CD4-positive, alpha-beta T cell treated with Interleukin-2 at 100 ng/mL for 4 hours (primary cell): ENCODE measurements at regions not wholly inside any gene's neighbourhood (a gene's known extent, or its start where the extent isn't known, plus 50 kb on each side); places are given as distances from the start of the nearest gene placed in this dataset.
"Not testable (repeated sequence)": the region's sequence is repeated elsewhere in the genome, so short reads cannot be mapped to it uniquely, and the experiment has no call there.

Experiments
- DNase-seq: peaks from one replicate; pipeline ENCODE4 v3.0.0-alpha.2; 2020; ENCODE audit warnings: low spot score

DNA sequence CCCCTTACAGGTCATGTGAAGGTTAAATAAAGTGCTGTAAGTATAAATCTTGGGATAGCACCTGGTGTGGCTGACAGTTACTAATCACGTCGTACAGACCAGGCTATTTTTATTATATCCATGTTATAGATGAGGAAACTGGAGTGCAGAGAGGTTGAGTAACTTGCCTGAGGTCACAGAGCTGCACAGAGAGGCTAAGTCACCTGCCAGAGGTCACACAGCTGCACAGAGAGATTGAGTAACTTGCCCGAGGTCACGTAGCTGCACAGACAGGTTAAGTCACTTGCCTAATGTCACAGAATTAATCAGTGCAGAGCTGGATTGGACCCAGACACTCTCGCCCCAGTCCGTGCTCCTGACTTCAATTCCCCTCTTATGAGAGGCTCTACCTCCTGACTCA is 171.5 kb downstream of the NUP210 start:
- no peak for DNase-seq

DNA sequence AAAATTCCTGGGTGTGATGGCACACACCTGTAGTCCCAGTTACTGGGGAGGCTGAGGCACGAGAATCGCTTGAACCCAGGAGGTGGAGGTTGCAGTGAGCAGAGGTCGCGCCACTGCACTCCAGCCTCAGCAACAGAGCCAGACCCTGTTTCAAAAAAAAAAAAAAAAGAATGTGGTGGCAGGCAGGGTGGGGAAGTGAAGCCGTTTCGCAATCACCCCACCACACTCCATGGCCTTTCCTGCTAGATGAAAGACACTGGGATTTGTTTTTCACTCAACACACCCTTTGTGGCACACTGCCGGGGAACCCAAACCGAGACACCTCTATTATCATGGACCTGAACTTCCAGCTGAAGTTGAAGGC is 172.4 kb upstream of the IQSEC1 start:
- no peak for DNase-seq

DNA sequence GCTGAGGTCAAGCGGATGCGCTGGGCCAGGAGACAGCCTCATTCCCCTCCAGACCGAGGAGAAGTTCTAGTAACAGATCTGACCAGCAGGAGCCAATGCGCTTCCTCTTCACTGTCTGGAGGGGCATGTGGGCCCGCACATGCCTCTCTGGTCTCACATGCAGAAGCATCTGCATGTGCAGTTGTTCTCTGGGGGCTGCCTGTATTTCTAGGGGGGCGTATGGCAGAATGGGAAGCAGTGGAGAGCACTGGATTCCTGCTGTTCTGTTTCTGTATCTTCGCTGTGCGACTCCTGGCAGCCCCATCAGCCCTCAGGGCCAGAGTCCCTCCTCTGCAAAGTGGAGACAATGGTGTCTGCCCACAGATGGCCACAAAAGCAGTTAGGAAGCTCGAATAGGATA is 170.4 kb upstream of the IQSEC1 start:
- DNase-seq = no peak

DNA sequence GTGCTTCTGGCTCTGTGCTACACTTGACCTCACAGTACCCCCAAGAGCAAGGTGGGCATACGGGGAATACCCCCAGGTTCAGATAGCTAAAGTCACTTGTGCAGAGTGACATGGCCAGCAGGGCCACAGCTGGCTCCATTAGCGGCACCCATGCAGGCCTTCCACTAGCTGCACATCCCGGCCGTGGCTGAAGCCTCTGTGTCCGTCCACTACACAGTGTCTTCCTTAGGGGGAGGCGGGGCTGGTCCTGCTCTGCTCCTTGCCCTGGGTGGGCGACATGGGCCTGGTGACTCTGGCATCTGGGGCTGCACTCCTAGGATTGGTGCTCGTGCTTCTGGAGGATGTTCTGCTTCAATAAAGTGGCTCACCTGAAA is 169.1 kb upstream of the IQSEC1 start:
- no peak for DNase-seq

DNA sequence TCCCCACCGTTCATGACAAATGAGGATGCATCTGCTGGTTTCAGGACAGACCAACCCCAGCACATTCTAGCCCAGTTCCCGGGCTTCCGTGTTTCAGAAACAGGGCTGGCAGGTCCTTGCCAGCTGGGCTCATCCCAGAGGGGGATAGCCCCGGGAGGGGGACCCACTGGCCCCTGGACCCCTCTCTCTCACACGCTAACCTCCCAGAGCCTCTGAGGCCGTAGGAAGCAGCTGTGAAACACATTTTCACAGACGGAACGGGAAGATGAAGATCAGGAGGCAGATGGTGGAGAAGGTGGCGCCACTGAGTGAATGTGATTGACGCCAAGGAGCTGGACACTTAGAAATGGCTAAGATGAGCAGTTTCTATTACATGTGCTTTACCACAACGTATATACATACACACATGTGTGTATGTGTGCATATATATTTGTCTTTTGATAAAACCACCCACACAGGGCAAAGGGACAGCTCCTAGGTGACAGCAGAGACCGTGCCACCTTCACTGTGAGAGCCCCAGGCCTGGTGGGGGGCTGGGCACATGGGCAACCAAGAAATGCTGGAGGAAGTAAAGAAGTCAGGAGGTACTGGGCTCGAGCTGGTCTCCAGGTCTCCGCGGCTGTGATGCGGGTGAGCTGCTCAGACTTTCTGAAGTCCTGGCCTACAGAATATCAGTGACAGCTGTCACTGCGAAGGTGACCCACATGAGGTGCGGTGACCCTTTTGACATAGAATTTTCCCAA is 168.6 kb upstream of the IQSEC1 start:
- no peak for DNase-seq

DNA sequence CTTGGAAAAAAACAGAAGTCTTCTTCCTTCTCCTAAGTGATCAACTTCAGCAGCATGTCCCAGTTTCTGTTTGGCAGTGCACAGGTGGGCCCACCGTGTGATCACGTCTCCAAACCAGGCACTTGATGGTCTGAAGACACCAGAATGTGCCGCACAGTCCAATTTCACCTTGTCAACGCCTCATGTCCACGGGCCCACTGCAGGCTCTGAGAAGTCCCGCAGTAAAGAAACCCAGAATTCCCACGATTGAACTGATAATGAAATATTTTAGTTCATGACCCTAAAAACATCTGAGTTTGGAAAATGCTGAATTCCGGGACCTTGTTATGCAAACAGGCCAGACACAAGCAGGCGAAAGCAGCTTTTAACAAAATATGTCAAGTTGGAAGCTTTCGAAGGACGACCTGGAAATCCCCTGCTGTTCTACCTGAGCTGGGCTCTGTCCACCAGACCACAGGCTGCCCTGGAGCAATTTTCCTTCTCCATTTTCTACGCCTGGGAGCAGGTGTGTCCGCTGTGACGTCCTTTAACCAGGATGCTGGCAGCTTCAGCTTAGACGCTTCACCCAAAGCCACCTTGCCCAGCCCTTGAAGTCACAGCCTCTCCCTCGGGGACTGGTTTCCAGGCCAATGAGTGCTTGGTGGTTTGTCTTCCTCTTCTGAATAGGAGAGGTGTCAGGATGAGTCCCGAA is 167.8 kb upstream of the IQSEC1 start:
- DNase-seq = no peak

DNA sequence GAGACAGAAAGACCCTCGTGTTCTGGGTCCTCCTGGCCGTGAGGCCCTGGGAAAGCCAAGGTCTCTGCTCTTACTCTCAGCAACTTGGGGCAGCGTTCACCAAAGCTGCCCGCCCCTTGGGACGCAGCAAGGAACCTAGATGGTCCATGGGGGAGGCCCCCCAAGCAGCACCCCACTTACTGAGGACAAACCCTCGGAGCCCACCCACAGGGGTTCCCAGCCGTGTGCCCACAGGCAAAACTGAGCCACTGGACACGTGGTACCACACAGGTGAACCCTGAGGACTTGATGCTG is 166.2 kb upstream of the IQSEC1 start:
- DNase-seq = no peak

DNA sequence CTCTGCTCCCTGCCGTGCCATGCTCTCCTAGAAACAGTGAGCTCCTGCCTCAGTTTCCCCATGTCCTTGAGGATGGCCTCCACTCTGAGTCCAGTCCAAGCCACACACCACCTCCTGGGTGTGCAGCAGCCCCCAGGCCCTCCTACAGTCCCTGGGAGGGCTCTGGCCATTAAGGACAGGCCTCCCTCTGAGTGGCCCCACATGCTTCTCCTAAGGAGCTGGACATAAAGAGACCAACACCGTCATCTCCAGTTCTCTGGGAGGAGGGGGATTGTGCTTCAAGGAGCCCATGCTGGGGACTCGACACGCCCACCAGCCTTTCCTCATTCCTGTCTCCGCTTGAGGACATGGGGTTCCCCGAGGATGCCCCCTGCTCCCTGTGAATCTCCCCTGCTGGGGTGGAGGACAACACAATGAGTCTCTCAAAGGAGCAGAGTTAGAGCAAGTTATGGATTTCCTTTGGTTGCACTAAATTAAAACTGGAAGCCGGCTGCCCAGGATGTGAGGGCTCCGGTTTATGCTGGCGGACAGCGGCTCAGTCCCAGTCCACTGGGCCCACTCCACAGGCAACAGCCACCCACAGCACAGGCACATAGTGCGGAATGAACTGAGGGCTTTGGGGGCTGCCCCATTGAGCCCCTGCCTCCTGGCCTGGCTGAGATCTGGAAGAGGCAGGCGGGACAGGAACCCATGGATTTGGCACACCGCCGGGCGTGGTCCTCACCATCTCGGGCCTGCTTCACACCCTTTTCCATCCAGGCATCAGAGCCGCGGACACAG is 165.6 kb upstream of the IQSEC1 start:
- no peak for DNase-seq

DNA sequence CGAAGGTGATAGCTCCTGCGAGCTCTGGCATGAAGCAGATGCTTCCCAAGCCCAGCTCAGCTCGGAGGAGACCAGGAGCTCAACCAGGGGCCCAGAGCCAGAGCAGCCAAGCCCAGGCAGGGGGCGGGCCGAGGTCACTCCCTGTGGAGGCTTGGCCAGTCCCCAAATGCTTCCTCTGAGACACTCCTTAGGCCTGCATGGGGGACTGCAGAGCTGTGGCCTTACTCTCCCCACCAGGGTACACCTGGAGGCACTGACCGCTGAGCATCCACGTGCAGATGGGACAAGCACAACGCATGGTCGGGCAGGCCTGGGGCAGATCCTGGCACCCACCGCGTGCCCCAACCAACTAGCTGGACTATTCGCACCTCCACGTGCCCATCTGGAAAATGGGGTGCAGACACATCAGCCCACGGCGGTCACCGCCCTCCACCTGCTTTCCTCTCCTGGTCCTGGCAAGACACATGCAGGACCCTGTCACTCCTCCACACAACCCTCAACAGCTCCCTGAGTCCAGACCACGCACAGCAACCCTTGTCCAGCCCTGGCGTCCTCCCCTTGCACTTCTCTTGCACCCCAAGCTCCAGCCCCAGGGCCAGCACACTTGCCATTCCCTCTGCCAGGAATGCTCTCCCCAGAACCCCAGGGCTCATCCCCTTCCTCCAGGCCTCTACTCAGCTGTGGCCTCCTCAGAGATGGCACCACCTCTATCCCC is 164.7 kb upstream of the IQSEC1 start:
- no peak for DNase-seq

DNA sequence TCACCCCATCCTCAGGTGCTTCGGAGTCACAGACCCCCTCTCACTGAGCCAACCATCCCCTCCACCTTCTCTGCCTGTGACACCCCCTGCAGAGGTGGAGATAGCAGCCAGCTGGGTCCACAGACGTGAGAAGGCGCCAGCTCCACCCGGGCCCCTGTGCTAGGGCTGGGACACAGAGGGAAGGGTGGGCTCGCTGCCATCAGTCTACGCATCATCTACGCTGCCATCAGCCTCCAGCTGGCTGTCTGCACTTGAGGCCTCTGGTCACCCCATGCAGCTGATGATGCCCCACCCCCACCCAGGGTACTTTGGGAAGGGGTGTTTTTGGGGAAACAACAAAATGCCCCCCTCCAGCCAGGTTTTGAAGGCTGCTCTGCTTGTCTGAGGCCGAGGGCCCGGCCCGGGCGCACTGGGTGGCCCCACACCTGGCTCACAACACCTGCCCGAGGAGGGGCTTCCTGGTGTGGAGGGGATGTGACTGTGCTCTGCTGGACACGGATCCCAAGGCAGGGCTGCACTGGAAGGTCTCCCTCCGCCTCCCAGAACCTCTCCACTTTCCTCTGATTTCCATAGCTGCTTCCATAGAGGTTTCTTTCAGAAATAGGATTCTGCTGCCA is 163.4 kb upstream of the IQSEC1 start:
- no peak for DNase-seq

DNA sequence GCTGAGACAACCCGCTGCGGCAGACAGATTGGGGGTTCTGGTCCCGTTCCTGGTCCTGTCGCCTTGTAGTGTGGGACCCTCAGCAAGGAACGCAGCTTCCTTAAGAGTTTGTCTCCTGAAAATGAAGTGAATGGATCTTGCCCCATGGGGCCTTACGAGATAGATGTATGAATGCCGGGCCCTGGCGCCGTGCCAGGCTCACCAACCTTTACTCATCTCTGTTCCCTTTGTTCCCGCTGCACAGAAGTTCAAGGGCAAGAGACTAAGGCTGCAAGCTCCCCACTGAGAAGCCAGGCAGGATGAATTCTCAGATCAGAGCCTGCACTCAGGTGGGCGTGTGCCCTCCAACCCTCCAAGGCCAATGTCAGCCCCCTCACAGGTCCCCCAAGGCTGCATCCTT is 162.7 kb upstream of the IQSEC1 start:
- no peak for DNase-seq

DNA sequence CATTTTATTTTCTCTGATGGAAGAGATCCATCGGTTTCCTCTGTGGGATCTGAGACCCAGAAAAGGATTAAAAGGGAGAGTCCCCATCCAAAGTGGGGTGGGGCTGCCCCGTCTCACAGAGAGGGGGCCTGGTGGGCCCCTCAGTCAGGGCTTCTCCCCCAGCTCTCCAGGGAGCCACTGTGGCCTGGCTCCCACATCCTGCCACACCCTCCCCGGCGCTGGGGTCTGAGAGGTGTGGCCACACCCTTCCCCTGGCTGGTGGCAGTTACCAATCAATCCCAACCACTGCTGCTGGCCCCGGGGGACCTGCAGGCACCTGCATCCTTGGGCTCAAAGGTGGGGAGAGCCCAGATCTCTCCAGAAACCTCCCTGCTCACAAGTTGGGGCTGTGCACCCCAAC is 161.8 kb upstream of the IQSEC1 start:
- DNase-seq = peak; percentile 4

DNA sequence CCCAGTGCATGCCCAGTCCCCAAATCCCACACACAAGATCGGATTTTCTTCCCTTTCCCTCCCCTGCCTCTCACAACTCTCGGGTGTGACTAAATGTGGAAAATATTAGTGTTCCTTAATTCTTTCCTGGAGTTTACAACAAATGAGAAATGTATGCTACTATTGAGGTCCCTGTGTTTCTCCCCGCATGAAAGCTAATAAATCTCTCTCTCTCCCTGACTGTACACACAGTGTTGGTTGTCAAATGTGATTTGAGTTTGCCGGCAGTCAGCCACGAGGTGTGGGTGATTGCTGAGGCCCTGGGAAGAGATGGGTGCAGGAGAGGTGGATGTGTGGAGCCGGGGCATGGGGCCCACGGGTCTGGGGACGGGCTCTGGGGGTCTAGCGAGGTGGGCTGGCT is 161.4 kb upstream of the IQSEC1 start:
- no peak for DNase-seq

DNA sequence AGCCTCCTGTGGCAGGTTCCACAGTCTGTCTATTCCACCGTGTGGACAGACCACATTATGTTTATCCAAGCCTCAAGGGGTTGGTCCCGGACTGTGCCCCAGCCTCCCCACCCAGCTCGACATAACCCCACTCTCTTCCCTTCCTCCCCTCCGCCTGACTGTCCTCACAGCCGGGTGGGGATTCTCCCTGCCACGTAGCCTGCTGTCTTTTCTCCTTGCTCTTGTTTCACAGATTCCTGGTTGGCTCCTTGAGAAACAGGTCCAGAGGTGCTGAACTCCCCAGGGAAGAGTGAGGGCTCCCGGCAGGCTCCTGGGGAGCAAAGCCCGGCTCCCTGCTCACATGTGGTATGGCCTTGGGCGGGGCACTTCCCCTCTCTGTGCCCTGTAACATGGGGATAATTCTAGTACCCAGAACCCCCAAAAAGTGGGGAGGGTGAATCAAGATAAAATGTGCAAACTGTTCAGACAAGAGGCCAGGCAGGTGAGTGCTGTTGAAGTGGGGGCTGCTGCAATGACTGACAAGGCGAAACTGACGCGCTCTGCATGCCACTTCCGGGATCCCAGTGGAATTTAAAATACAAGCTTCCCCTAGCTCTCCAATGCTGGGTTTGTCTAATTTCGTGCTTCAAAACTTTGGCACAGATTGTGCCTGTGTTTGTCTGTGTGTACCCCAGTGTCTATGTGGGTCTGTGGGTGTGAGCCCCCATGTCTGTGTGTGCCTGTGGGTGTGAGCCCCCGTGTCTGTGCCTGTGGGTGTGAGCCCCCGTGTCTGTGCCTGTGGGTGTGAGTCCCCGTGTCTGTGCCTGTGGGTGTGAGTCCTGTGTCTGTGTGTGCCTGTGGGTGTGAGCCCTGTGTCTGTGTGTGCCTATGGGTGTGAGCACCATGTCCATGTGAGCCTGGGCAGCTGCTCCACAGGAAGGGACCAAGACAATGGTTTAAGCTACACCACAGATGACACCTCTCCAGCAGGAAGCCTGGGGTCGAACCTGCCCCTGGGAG is 160.6 kb upstream of the IQSEC1 start:
- DNase-seq = peak; percentile 5

DNA sequence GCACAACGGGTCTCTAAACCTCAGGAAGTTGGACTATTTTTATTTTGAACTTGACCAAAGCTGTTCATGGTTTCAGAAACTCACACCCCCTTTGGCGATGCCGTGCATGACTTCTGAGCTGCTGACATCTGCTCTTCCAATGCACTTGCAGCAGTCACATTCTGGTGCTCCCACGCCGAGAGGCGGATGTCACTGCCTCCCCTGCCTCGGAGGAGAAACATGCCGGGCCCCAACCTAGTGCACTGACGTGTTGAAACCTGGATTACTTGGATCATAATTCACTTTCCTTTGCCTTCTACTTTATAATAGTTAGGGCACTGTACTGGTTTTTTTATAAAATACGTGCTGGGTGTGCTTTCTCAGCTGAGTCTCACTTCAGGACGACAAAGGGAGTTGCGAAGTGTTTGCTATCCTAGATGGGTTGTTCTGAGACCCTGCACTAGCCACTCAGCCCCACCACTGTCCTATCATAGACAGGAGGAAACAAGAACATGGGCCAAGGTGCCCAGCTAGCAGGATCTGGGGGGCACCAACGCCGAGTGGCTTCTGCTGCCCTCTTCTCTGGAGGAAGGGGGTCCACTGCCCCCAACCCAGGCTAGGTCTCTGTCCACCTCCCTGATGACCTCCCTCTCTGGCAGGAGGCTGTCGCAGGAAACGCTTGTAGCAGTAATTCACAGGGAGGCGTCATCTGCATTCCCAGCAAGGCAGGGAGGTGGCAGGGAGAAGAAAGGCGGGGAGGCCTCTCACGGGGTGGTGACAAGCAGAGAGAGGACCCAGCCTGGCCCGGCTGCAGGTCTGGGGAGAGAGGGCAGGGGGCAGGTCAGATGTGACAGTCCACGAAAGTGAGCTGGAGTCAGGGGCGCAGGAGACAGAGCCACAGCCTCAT is 158.8 kb upstream of the IQSEC1 start:
- DNase-seq = no peak

DNA sequence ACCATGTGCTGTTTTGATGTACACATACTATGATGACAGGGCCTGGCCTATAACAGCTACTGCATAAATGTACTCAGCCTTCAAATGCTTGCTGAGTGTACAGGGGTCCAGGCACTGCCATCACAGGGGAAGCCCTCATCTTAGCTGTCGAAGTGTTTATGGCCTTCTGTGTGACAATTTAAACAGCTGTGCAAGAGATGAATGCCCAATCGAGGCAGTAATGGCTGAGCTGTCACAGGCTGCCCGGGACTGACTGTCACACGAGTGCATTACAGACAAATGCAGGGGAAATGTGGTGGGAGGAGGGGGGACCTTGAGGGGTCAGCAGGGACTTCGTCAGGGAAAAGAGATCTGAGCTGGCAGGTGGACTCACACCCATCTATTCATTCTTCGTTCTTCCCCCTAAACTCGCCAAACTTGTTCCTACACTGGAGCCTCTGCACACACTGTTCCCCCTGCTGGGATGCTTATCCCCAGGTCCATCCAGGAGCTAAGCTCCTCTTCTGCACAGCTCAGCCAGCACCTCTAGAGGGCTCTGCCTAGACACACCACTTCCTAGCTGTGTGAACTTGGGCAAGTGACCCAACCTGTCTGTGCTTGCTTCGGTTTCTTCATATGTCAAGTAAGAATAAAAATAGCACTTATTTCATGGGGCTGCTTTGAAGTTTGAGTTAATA is 156.2 kb upstream of the IQSEC1 start:
- no peak for DNase-seq

DNA sequence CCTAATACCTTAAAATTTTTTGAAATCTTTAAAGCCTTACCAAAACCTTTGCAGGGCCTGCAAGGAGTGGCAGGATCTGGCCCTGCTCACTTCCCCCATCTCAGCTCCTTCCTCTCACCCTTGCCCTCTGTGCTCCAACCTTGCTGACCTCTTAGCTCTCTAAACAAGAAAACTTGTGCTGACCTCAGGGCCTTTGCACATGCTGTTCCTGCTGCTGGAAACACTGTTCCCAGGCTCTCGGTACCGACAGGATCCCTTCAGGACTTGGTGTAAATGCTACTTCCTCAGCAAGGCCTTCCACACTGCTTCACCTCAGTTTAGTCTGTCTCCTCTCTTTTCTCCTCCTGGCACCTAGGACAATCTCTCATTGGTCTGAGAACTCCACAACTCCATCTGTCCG is 155.4 kb upstream of the IQSEC1 start:
- DNase-seq = no peak

DNA sequence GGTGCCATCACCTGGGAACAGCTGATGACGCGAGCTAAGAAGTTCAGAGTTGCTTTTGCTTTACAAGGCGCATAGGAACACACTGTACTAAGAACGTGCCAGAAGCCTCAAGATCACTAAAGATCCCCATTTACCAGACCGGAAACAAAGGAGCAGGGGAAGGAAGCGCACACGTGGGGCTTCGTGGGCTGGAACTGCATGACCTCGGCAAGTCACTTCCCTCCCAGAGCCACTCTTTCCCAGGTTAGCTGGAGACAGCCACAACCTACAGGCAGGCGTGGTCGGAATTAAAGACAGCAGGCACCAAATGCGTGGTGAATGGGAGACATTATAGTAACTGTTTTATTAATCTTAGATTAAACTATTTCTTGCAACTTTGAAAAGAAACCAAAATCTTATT is 154.9 kb upstream of the IQSEC1 start:
- DNase-seq = not testable (repeated sequence)

DNA sequence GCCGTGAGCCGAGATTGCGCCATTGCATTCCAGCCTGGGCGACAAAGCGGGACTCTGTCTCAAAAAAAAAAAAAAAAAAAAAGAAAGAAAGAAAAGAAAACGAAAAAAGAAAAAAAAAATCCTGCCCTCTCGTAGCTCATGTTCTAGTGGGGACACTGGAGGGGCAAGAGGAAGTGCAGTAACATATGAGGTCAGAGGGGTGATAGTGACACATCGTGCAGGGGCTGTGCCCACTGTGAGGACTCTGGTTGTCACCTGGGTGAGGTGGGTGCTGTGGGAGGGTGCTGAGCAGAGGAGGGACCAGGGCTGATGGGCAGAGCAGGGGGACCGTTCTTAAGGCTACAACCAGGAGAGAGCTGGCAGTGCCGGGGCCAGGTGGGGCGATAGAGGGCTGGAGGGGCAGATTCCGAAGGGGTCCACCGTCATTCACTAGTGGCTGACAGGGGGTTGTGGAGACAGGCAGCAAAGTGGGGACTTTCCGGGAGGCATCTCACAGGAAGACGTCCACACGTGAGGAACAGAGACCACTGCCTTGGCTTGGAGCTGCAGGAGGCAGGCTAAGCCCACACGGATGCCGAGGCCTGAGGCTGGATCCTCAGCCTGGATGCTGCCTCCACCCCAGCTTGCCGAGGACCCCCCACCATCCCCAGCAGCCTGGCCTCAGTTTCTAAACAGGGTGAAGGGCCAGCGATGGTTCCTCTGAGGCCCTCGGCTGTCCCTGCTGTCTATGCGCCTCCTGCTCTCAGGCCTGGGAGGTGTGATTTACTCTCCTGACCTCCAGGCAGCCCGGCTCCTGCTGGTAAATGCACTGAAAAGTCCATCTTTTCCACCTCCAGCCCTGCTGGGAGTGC is 154.3 kb upstream of the IQSEC1 start:
- DNase-seq = no peak
